Stimulated activated CD8-positive, alpha-beta memory T cell treated with anti-CD3 and anti-CD28 coated beads, Interleukin-15, amount 100 ng/mL, for 48 hours (primary cell): ENCODE measurements at regions not wholly inside any gene's neighbourhood (a gene's known extent, or its start where the extent isn't known, plus 50 kb on each side); places are given as distances from the start of the nearest gene placed in this dataset.

Experiments
- DNase-seq, 2 donors: peaks; one replicate each; pipeline ENCODE4 v3.0.0-alpha.2; 2020; ENCODE audit warnings: low read depth in 2 of 2

DNA sequence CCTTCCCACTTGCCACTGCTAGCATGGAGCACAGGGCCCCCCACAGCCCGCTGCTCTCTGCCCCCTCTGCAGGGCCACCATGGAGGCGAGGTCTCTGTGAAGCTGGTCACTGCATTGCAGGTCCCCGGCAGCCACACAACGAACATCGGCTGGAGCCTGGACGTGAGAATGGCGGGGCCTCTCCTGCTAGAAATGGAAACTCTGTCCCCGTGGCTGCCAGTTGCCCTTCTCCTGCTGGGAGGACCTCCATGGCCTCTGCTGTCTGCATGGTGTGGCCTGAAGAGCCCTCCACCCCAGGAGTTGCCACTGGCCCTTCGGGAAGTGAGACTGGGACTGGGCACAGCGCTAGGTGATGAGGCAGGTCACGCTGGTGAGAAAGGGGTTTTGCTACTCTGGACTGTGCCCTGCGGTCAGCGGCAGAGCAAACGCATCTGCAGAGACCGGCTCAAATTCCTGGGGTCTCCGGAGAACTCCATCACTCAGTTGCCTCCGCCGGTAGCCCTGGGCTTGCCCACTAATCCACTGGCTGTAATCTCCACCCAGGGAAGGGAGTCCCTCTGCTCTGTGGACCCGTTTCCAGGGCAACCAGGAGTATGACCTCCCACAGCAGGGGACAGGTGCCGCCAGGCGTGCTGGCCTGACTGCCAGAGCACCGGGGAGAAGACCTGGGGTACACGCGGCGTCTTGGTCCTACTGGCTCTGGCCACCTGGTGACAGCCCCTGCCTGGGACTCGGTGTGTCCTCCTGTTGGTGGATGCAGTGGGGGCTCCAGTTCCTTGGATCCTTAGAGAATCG, 806.3 kb downstream of the BRD1 start:
- DNase-seq: no peak

DNA sequence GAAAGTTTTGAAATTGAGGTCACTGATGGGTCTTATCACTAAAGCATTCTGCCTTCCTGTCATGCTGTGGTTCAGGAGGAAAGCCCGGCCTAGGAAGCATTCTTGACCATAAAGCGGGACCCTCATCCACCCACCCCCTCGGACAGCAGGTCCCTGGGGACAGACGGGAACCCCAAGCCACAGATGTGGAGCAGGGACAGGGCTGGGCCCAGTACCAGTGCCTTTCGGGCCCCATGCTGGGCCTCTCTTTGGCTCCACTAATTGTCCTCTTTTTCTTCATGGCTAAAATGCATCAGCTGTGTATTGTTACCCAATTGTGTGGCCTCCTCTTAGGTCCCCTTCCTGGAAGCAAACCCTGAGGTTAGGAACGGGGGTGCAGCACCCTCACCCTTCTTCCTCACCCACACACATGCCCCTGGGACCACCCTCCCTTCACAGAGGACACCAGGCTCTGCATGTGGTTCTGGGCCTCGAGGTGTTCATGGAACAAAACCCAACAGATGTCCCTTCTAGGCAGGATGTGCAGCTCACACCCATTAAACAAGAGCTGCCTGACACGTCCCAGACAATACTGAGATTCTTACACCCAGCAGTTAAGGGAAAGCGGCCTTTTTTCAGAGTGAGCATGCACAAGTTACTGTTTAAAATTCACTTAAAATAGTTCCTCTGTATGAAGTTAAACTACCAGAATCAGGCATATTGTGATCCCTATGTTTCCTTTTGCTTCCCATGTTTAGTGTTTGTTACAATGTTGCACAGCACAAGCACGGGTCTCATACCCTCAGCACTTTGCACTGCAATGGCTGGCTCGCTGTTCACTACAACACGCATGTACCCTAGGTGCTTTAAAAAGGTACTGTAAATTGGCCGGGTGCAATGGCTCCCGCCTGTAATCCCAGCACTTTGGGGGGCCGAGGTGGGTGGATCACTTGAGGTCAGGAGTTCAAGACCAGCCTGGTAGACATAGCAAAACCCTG, 807.6 kb downstream of the BRD1 start:
- no peak for DNase-seq

DNA sequence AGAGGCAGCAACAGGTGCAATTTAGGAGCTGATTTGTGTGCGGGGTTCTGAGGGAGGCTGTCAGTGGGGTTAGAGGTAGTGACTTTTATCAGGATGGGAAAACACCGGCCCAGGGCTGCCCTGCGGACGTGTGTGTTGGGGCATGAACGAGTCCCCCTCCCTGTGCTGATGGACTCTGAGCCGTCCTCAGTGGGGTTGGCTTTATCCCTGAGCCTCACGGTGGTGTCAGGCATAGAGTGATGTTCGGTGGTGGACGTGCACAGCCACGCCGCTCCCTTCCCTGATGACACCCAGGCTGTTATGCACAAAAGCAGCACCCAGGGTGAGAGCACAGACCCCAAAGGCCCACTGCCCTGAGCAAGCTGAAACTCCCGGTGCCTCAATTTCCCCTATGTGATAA, 809.1 kb downstream of the BRD1 start:
- no peak for DNase-seq

DNA sequence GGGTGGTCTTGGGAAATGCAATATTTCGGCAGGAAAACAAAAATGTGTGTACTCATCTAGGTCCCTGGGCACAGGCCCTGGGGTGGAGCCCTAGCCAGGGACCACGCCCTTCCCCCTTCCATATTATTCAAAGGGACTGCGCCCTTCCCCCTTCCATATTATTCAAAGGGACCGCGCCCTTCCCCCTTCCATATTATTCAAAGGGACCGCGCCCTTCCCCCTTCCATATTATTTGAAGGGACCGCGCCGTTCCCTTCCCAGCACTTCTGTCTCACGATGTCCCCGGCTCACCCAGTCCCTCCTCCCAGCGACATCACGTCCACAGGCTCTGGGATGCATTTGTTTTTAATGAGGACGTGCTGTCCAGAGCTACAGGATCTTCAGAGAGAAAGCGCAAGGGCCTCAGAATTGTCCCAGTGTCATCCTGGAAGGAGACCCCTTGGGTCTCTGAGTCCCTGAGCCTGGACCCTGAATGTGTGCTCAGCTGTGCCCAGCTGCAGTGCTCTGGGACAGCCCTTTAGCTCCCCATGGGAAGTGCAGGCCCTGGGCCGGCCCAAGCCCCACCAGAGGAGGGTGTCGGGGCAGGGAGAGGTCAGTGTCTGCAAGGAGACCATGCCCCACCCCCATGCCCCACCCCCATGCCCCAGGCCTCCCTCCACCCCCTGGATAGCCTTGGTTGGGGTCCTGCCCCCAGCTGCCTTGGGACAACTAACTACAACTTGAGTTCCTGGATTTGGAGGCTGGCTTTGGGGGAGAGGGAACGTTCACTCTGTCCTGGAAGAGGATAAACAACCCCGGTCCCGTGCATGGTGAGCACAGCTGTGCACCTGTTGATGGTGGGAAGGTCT, 810.0 kb downstream of the BRD1 start:
- DNase-seq: no peak

- no peak for DNase-seq
Measured at GRCh38 chr22:49016909-49017481, 810.7 kb downstream of the BRD1 start.

- DNase-seq: no peak
Measured at GRCh38 chr22:49015993-49016908, 811.4 kb downstream of the BRD1 start.

GRCh38 chr22:49015459-49015858, 812.2 kb downstream of the BRD1 start:
- DNase-seq: no peak

GRCh38 chr22:49014227-49015201, 813.2 kb downstream of the BRD1 start:
- DNase-seq: no peak

DNA sequence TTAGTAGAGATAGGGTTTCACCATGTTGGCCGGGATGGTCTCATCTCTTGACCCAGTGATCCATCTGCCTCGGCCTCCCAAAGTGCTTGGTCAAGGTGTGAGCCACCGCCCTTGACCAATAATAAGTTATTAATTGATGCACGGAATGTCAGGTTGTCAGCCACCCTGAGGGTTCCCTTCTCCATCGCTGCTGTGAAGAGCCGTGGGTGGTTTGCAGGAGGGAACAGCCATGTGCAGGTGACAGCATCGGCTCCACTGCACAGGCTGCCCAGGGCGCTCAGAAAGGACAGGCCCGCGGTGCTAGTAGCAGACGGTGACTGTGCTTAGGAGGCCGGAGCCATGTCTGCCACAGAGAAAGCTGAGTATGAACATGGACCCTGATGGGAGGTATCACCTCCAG, 814.0 kb downstream of the BRD1 start:
- DNase-seq: no peak

DNA sequence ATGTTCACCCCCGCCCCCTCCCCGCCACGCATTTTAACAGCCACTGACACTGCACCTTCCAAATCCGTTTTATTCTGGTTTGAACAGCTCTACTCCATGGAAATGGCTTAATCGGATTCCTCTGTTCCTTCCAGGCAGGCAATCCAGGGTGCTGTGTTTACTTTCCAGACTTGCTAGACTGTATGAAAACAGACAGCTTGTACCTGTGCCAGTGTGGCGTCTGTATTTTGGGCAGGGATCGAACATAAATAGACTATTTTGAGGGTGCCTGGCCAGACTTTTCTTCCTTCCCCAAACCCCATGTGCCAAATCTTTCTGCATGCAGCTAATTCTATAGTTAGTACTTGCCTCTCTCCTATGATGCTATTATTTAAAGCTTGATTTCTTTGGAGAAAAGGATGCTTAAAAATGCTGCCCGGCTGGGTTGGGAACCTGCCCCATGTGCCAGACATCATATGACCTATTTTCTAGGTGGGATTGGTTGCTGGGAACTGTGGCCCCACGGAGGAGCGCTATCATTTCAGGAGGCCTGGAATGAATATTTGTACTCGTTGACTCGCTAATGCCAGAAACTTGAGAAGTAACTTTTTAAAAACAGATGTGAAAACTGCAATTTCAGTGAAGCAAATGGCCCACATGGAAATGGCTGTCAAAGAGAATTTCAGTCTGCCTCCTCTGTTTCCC, 814.8 kb downstream of the BRD1 start:
- no peak for DNase-seq

DNA sequence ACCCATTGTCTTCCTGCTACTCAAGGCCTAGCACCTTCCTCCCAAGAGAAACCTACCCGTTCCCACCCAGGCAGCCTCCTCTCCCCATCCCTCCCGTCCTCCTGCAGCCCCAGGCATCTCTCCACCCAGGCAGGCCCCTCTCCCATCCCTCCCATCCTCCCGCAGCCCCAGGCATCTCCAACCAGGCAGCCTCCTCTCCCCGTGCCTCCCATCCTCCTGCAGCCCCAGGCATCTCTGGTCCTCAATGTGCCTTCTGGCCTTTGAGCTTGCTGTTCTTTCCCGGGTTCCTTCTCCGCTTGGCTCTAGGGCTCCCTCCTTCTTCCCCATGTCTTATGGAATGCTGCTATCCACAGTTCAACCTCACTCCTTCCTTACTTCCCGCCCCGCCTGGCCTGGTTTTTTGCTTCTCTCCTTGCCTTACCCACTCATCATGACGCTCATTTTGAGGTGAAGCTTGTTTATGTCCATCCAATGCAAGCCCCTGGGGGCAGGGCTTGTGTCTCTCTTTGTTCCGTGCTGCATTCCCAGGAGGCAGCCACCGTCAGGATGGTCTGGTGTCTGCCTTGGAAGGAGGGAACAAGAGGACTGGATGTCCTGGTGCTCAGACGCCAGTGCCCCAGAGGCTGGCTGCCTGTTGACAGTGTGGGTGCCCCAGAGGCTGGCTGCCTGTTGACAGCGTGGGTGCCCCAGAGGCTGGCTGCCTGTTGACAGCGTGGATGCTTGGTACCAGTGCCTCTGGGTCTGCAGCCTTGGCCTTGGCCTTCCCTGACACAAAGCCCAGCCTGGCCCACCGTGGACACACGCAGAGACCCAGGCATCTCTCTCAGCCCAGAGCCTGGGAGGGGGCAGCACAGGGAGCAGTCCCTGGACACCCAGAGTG, 815.7 kb downstream of the BRD1 start:
- no peak for DNase-seq

- no peak for DNase-seq
Measured at GRCh38 chr22:49011379-49011768, 816.3 kb downstream of the BRD1 start.

DNA sequence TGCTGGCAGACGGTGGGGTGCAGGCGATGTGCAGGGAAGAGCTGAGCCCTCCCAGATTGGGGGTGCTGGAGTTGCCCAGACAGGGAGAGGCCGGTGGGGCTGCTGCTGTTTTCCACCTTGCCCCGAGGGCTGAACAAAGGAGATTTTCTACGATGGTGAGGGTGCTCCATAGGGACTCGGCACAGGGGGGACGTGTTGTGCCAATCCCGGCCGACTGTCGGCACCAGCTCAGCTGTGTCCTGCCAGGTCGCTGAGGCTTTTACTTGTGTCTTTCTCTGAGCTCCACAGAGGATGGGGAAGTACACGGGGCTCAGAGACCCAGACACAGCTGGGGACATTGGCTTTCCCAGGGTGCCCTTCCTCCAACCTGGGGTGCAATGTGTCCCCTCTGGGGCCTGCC, 816.8 kb downstream of the BRD1 start:
- DNase-seq: no peak

- DNase-seq: no peak
Measured at GRCh38 chr22:49010070-49010863, 817.4 kb downstream of the BRD1 start.

GRCh38 chr22:49009359-49010063, 818.2 kb downstream of the BRD1 start:
- DNase-seq: no peak

DNA sequence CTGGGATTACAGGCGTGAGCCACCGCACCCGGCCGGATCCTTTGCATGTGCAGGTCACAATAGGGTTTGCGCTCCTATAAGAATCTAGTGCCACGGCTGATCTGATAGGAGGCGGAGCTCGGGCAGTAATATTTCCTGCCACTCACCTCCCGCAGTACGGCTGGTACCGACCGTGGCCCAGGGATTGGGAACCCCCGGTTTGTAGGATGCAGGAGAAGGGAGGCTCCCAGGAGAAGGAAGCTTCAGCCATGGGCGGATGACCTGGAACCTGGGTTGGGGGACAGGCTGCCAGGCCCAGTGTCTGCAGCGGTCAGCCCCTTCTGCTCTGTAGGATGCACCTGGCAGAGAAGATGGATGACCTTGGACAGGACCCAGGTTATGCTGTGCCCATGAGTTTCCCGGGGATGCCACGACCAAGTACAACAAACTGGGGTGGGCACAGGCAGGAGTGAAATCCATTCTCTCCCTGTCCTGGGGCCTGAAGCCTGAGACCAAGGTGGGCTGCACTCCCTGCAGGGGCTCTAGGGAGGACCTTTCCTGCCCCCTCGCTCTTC, 818.9 kb downstream of the BRD1 start:
- no peak for DNase-seq
